Panc1 (cell line): ENCODE measurements at regions not wholly inside any gene's neighbourhood (a gene's known extent, or its start where the extent isn't known, plus 50 kb on each side); places are given as distances from the start of the nearest gene placed in this dataset.

Source experiments
- ATAC-seq: fragments of 200-7000 bp; cut with Tn5 transposase; 2 replicates; pipeline ENCODE4 v1.9.1; 2020; ENCODE audit warnings: mild to moderate bottlenecking, moderate library complexity
- BruUV-seq: library from RNA; stranded (reverse); fragments of 400-500 nt; replicated peaks from 2 replicates; lab custom pipeline; 2021; lab: Mats Ljungman, UMichigan
- CTCF ChIA-PET: fragments of 300-600 bp; sonication (Branson Sonifier 250); formaldehyde crosslinking; loops from one replicate; lab custom pipeline; 2022; ENCODE audit warnings: antibody characterized with exemption; lab: Charles Lee
- POLR2A ChIA-PET: fragments of 300-600 bp; sonication (Branson Sonifier 250); formaldehyde crosslinking; loops from one replicate; lab custom pipeline; 2022; ENCODE audit warnings: antibody characterized with exemption; lab: Charles Lee
- DNase-seq: peaks from one replicate; pipeline ENCODE4 v3.0.0-alpha.2; 2010; ENCODE audit warnings: low read depth, low spot score
- H3K27ac ChIP-seq: 2 replicates; pipeline ENCODE4 v1.5.1; 2011; ENCODE audit warnings: mild to moderate bottlenecking, low read length, inconsistent platforms
- H3K27me3 ChIP-seq: fragments of 200-500 bp; sonication (Bioruptor generic); 2 replicates; pipeline ENCODE4 v1.6.0; 2014; ENCODE audit warnings: low read length, inconsistent platforms; ENCODE audit not compliant: control insufficient read depth, insufficient read depth
- H3K36me3 ChIP-seq: fragments of 200-500 bp; sonication (Bioruptor generic); 2 replicates; pipeline ENCODE4 v1.5.1; 2014; ENCODE audit warnings: inconsistent platforms, mild to moderate bottlenecking, low read length, moderate library complexity; ENCODE audit not compliant: control insufficient read depth, insufficient read depth
- H3K4me1 ChIP-seq: 2 replicates; pipeline ENCODE4 v1.5.1; 2011; ENCODE audit warnings: inconsistent platforms, mild to moderate bottlenecking, low read length, moderate library complexity; ENCODE audit not compliant: control insufficient read depth, insufficient read depth
- H3K4me3 ChIP-seq, 2 experiments: 2 replicates each; pipeline ENCODE4 v1.5.1; 2011 to 2012; ENCODE audit warnings: low read depth in 2 of 2, low read length in 2 of 2, mild to moderate bottlenecking in 2 of 2, inconsistent platforms in 1 of 2, moderate library complexity in 1 of 2
- H3K9me3 ChIP-seq: fragments of 200-500 bp; sonication (Bioruptor generic); 2 replicates; pipeline ENCODE4 v1.5.1; 2014; ENCODE audit warnings: low read depth, mild to moderate bottlenecking, inconsistent platforms, low read length, moderate library complexity; ENCODE audit not compliant: control insufficient read depth, insufficient read depth
- POLR2AphosphoS5 ChIP-seq: IDR thresholded peaks from 2 replicates; pipeline ENCODE4 v1.6.1; 2012; ENCODE audit warnings: mild to moderate bottlenecking, low read depth, low read length, moderate library complexity
- SIN3A ChIP-seq: IDR thresholded peaks from 2 replicates; pipeline ENCODE4 v1.6.1; 2012; ENCODE audit warnings: low read depth, mild to moderate bottlenecking, low read length, moderate library complexity, borderline replicate concordance; ENCODE audit not compliant: insufficient read depth
- TCF7L2 ChIP-seq: IDR thresholded peaks from 2 replicates; pipeline ENCODE4 v1.6.1; 2011; ENCODE audit warnings: mild to moderate bottlenecking, low read depth, low read length, inconsistent platforms
- in situ Hi-C: cut with HindIII; loops from 2 replicates; pipeline ENCODE4 v1.10.0; 2016; ENCODE audit warnings: low sequenced_read_pairs, low pct_unique_long_range_greater_than_20kb
- intact Hi-C: fragments of 100-400 bp; cut with micrococcal nuclease; formaldehyde crosslinking; loops from one replicate; pipeline ENCODE4 v1.10.0; 2022; ENCODE audit not compliant: unreplicated experiment
- TF ChIP-seq, protein P1 (sequence below): fragments of 450-650 bp; IDR thresholded peaks from 2 replicates; pipeline ENCODE4 v1.5.1; 2017; ENCODE audit warnings: mild to moderate bottlenecking
- TF ChIP-seq, protein P2 (sequence below), 2 experiments: IDR thresholded peaks; 2 replicates each; pipeline ENCODE4 v1.6.1; 2011 to 2012; ENCODE audit warnings: low read depth in 2 of 2, control low read depth in 1 of 2, low read length in 1 of 2, mild to moderate bottlenecking in 1 of 2, moderate library complexity in 1 of 2; ENCODE audit not compliant: insufficient read depth in 1 of 2

DNA sequence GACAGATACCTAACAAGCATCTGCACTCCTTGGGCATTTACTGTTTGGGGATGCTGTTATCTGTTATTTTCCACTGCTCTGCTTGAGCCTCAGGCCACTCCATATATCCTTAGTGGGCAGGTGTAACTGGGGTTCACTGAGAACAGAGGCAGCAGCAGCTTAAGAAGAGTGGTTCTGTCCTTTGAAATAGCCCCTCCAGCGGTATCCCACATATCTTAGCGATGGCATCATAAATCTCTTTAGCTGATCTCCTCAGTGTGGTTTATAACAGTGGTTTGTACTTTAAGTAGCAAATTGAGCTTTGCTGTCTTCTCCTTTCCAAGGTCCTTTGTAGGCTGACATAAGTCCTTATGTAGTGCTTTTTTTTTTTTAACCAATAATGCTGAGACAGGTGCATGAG, 79.7 kb upstream of the RPRM start:
- POLR2A ChIA-PET: no interaction called here
- Histone ChIP-seq H3K36me3 (no peaks in the 10 kb centered on the region), H3K9me3 (no peaks in the 10 kb centered on the region), H3K27ac (no peak overlapping the region), H3K4me3 (no peak overlapping the region), H3K4me1 (no peaks in the 10 kb centered on the region), H3K27me3 (no peaks in the 10 kb centered on the region)
- TF ChIP-seq TCF7L2 (no peak), SIN3A (no peak), POLR2AphosphoS5 (no peak)
- TF ChIP-seq, protein P1, sequence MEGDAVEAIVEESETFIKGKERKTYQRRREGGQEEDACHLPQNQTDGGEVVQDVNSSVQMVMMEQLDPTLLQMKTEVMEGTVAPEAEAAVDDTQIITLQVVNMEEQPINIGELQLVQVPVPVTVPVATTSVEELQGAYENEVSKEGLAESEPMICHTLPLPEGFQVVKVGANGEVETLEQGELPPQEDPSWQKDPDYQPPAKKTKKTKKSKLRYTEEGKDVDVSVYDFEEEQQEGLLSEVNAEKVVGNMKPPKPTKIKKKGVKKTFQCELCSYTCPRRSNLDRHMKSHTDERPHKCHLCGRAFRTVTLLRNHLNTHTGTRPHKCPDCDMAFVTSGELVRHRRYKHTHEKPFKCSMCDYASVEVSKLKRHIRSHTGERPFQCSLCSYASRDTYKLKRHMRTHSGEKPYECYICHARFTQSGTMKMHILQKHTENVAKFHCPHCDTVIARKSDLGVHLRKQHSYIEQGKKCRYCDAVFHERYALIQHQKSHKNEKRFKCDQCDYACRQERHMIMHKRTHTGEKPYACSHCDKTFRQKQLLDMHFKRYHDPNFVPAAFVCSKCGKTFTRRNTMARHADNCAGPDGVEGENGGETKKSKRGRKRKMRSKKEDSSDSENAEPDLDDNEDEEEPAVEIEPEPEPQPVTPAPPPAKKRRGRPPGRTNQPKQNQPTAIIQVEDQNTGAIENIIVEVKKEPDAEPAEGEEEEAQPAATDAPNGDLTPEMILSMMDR: no peak
- TF ChIP-seq, protein P2, sequence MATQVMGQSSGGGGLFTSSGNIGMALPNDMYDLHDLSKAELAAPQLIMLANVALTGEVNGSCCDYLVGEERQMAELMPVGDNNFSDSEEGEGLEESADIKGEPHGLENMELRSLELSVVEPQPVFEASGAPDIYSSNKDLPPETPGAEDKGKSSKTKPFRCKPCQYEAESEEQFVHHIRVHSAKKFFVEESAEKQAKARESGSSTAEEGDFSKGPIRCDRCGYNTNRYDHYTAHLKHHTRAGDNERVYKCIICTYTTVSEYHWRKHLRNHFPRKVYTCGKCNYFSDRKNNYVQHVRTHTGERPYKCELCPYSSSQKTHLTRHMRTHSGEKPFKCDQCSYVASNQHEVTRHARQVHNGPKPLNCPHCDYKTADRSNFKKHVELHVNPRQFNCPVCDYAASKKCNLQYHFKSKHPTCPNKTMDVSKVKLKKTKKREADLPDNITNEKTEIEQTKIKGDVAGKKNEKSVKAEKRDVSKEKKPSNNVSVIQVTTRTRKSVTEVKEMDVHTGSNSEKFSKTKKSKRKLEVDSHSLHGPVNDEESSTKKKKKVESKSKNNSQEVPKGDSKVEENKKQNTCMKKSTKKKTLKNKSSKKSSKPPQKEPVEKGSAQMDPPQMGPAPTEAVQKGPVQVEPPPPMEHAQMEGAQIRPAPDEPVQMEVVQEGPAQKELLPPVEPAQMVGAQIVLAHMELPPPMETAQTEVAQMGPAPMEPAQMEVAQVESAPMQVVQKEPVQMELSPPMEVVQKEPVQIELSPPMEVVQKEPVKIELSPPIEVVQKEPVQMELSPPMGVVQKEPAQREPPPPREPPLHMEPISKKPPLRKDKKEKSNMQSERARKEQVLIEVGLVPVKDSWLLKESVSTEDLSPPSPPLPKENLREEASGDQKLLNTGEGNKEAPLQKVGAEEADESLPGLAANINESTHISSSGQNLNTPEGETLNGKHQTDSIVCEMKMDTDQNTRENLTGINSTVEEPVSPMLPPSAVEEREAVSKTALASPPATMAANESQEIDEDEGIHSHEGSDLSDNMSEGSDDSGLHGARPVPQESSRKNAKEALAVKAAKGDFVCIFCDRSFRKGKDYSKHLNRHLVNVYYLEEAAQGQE (IDR thresholded peaks at IDR 0.05; ENCODE audit: insufficient read depth in 1 of 2, low read depth in 2 of 2, low read length in 1 of 2): no peak
- ATAC-seq: no peak
- no peak for DNase-seq
- in situ Hi-C loops: no loop called here
- intact Hi-C loops: no loop called here
- CTCF ChIA-PET: no interaction called here
- no TSS peak for BruUV-seq

DNA sequence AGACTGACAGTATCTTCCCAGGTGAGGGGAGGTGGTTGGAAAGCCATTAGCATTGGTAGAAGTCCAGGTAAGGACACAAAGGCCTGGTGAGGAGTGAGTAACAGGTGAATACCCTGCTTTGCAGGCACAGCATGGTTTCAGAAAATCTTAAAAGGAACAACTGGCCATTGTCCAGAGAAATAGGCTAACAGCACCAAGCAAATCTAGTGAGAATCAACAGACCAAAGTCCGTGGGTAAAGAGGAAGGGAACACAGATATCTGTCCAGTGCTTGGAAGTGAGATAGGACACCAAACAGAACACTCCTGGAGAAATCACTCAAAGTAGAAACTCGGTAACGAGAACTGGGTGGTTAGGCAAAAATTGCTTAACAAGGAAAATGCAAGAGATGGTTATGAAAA, 88.8 kb upstream of the RPRM start:
- intact Hi-C loops (no loop called here), in situ Hi-C loops (no loop called here)
- BruUV-seq: no TSS peak
- DNase-seq (no peak), ATAC-seq (no peak)
- no peak overlapping the region for H3K4me3 ChIP-seq
- no peak overlapping the region for H3K27ac ChIP-seq
- TF ChIP-seq, protein P1: no peak
- no peak for TF ChIP-seq TCF7L2
- TF ChIP-seq POLR2AphosphoS5: no peak
- TF ChIP-seq, protein P2 (IDR thresholded peaks at IDR 0.05; ENCODE audit: insufficient read depth in 1 of 2, low read depth in 2 of 2, low read length in 1 of 2): no peak
- no peak for TF ChIP-seq SIN3A
- H3K36me3 ChIP-seq: no peaks in the 10 kb centered on the region
- CTCF ChIA-PET: no interaction called here
- no peaks in the 10 kb centered on the region for H3K27me3 ChIP-seq
- no peaks in the 10 kb centered on the region for H3K9me3 ChIP-seq
- POLR2A ChIA-PET: no interaction called here
- no peaks in the 10 kb centered on the region for H3K4me1 ChIP-seq
